GM23338 (cell line): ENCODE measurements at regions not wholly inside any gene's neighbourhood (a gene's known extent, or its start where the extent isn't known, plus 50 kb on each side); places are given as distances from the start of the nearest gene placed in this dataset.

Experiments
- ATAC-seq: fragments of 200-7000 bp; cut with Tn5 transposase; 3 replicates; pipeline ENCODE4 v1.9.1; 2020
- DNase-seq: peaks from one replicate; pipeline ENCODE4 v3.0.0-alpha.2; 2015; ENCODE audit warnings: low spot score
- H2AFZ ChIP-seq: fragments of 200-600 bp; sonication (generic); 2 replicates; pipeline ENCODE4 v1.8.0; 2016; ENCODE audit warnings: antibody characterized with exemption, mild to moderate bottlenecking, moderate library complexity
- H3F3A ChIP-seq: fragments of 200-600 bp; sonication (generic); replicated peaks from 2 replicates; pipeline ENCODE4 v1.8.0; 2017; ENCODE audit warnings: antibody characterized with exemption, mixed run types, low read depth
- H3K27ac ChIP-seq: fragments of 200-600 bp; sonication (generic); 2 replicates; pipeline ENCODE4 v1.6.1; 2016; ENCODE audit warnings: low read depth
- H3K27me3 ChIP-seq: fragments of 200-600 bp; sonication (generic); 2 replicates; pipeline ENCODE4 v1.8.0; 2016; ENCODE audit warnings: mild to moderate bottlenecking, mixed run types, moderate library complexity; ENCODE audit not compliant: insufficient read depth
- H3K36me3 ChIP-seq: fragments of 200-600 bp; sonication (generic); 2 replicates; pipeline ENCODE4 v1.8.0; 2016; ENCODE audit warnings: mild to moderate bottlenecking; ENCODE audit not compliant: insufficient read depth
- H3K4me1 ChIP-seq: fragments of 200-600 bp; sonication (generic); 2 replicates; pipeline ENCODE4 v1.8.0; 2016; ENCODE audit warnings: mild to moderate bottlenecking, moderate library complexity; ENCODE audit not compliant: insufficient read depth
- H3K4me2 ChIP-seq: fragments of 200-600 bp; sonication (generic); 2 replicates; pipeline ENCODE4 v1.7.1; 2017; ENCODE audit warnings: mixed run types
- H3K4me3 ChIP-seq: fragments of 200-600 bp; sonication (generic); 2 replicates; pipeline ENCODE4 v1.6.1; 2016; ENCODE audit warnings: mixed run types
- H3K79me2 ChIP-seq: fragments of 200-600 bp; sonication (generic); replicated peaks from 2 replicates; pipeline ENCODE4 v1.8.0; 2017; ENCODE audit warnings: mild to moderate bottlenecking; ENCODE audit not compliant: insufficient read depth
- H3K9me2 ChIP-seq: fragments of 200-600 bp; sonication (generic); 2 replicates; pipeline ENCODE4 v1.8.0; 2017; ENCODE audit not compliant: insufficient read depth
- H4K20me1 ChIP-seq: fragments of 200-600 bp; sonication (generic); replicated peaks from 2 replicates; pipeline ENCODE4 v1.8.0; 2017; ENCODE audit warnings: mild to moderate bottlenecking; ENCODE audit not compliant: insufficient read depth
- H3K27ac Mint-ChIP-seq: 2 replicates; pipeline ENCODE4 v1.8.0; 2020; ENCODE audit warnings: inconsistent platforms, mild to moderate bottlenecking, moderate library complexity, mixed read lengths
- H3K27me3 Mint-ChIP-seq: 3 replicates; pipeline ENCODE4 v1.8.0; 2022; ENCODE audit warnings: low read depth, mild to moderate bottlenecking, moderate library complexity, mixed read lengths, inconsistent platforms; ENCODE audit not compliant: insufficient read depth, poor library complexity
- H3K36me3 Mint-ChIP-seq: 3 replicates; pipeline ENCODE4 v1.8.0; 2021; ENCODE audit warnings: low read depth, mild to moderate bottlenecking, inconsistent platforms, moderate library complexity, mixed read lengths
- H3K4me1 Mint-ChIP-seq: 3 replicates; pipeline ENCODE4 v1.8.0; 2020; ENCODE audit warnings: mild to moderate bottlenecking, inconsistent platforms, mixed read lengths
- H3K4me3 Mint-ChIP-seq: 3 replicates; pipeline ENCODE4 v1.8.0; 2021; ENCODE audit warnings: moderate library complexity, mild to moderate bottlenecking, inconsistent platforms, mixed read lengths
- H3K9me3 Mint-ChIP-seq: 3 replicates; pipeline ENCODE4 v1.8.0; 2020; ENCODE audit warnings: moderate library complexity, mild to moderate bottlenecking, inconsistent platforms, mixed read lengths
- CREB1 ChIP-seq: fragments of 250-450 bp; sonication (Bioruptor Pico); IDR thresholded peaks from 2 replicates; pipeline ENCODE4 v1.5.0; 2020; ENCODE audit warnings: low read depth, mild to moderate bottlenecking, moderate library complexity
- EZH2 ChIP-seq: fragments of 200-600 bp; sonication (generic); IDR thresholded peaks from one replicate; pipeline ENCODE4 v1.8.0; 2017; ENCODE audit warnings: antibody characterized with exemption, mild to moderate bottlenecking, low read depth; ENCODE audit not compliant: unreplicated experiment
- EZH2phosphoT487 ChIP-seq: fragments of 200-600 bp; sonication (generic); IDR thresholded peaks from one replicate; pipeline ENCODE4 v1.8.1; 2018; ENCODE audit warnings: antibody characterized with exemption; ENCODE audit not compliant: unreplicated experiment
- JUNB ChIP-seq: IDR thresholded peaks from one replicate; pipeline ENCODE4 v1.6.1; 2016; ENCODE audit warnings: antibody characterized with exemption; ENCODE audit not compliant: unreplicated experiment
- NANOG ChIP-seq: IDR thresholded peaks from 2 replicates; pipeline ENCODE4 v1.6.1; 2016; ENCODE audit warnings: antibody characterized with exemption, borderline replicate concordance
- POLR2AphosphoS5 ChIP-seq: IDR thresholded peaks from 2 replicates; pipeline ENCODE4 v1.6.1; 2016; ENCODE audit warnings: antibody characterized with exemption, low read depth
- STAT1 ChIP-seq: IDR thresholded peaks from one replicate; pipeline ENCODE4 v1.6.1; 2016; ENCODE audit warnings: antibody characterized with exemption; ENCODE audit not compliant: unreplicated experiment
- ZNF114 ChIP-seq: fragments of 250-450 bp; sonication (Bioruptor Pico); IDR thresholded peaks from 2 replicates; pipeline ENCODE4 v1.5.0; 2020; ENCODE audit warnings: mild to moderate bottlenecking, moderate library complexity
- ZNF331 ChIP-seq: fragments of 250-450 bp; sonication (Bioruptor Pico); IDR thresholded peaks from 2 replicates; pipeline ENCODE4 v1.5.0; 2020; ENCODE audit warnings: low read depth, mild to moderate bottlenecking, moderate library complexity
- TF ChIP-seq, protein P1 (sequence below): IDR thresholded peaks from one replicate; pipeline ENCODE4 v1.6.1; 2018; ENCODE audit warnings: antibody characterized with exemption; ENCODE audit not compliant: unreplicated experiment
- TF ChIP-seq, protein P2 (sequence below): IDR thresholded peaks from 2 replicates; pipeline ENCODE4 v1.6.1; 2016; ENCODE audit warnings: antibody characterized with exemption
- TF ChIP-seq, protein P3 (sequence below): fragments of 250-450 bp; sonication (Bioruptor Pico); IDR thresholded peaks from 2 replicates; pipeline ENCODE4 v1.5.0; 2020; ENCODE audit warnings: mild to moderate bottlenecking, moderate library complexity
- TF ChIP-seq, protein P4 (sequence below), 2 experiments: fragments of 200-600 bp in 1 of 2; sonication (generic) in 1 of 2; conservative IDR thresholded peaks; 2 replicates each; pipeline versions ENCODE4 v1.5.1 to v1.6.1; 2016 to 2017; ENCODE audit warnings: antibody characterized with exemption in 2 of 2, low read depth in 2 of 2, mild to moderate bottlenecking in 2 of 2, moderate library complexity in 1 of 2

DNA sequence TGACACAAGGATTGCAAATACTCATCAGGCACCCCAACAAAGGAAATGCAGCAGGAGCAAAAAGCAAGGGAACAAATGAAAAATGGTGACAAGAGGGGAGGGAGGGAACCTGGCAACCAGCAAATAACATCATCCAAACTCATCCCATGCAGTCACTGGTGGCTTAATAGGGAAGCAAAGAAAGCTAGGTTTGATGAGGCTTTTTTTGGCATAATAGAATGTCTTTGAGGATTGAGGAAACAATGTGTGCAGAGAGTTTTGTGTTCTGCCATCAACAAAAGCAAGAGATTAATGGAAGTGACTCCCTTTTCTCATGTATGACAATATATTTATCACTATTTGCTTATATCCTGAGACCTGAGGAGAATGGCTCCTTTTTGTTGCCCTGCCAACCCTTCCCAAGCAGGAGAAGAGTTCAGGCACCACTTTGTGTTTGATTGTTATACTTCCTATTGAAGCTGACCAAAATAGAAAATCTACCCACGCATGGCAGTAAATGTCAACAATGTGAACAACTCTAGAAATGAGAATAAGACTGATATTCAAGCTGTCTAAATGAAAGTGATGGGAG, 375.7 kb downstream of the CAAP1 start:
- Histone ChIP-seq H3K36me3 (no peaks in the 10 kb centered on the region), H4K20me1 (no peaks in the 10 kb centered on the region), H3K4me1 (no peaks in the 10 kb centered on the region), H3K79me2 (no peaks in the 10 kb centered on the region), H3K4me2 (no peak overlapping the region), H2AFZ (no peak overlapping the region), H3K27me3 (no peaks in the 10 kb centered on the region), H3K9me2 (no peaks in the 10 kb centered on the region), H3K4me3 (no peak overlapping the region), H3K27ac (no peak overlapping the region), H3F3A (no peaks in the 10 kb centered on the region)
- no peaks in the 10 kb centered on the region for H3K36me3 Mint-ChIP-seq
- H3K27me3 Mint-ChIP-seq, result no peaks in the 10 kb centered on the region
- no peak for ATAC-seq
- TF ChIP-seq EZH2phosphoT487, result no peak
- no peak for TF ChIP-seq JUNB
- TF ChIP-seq, protein P1, sequence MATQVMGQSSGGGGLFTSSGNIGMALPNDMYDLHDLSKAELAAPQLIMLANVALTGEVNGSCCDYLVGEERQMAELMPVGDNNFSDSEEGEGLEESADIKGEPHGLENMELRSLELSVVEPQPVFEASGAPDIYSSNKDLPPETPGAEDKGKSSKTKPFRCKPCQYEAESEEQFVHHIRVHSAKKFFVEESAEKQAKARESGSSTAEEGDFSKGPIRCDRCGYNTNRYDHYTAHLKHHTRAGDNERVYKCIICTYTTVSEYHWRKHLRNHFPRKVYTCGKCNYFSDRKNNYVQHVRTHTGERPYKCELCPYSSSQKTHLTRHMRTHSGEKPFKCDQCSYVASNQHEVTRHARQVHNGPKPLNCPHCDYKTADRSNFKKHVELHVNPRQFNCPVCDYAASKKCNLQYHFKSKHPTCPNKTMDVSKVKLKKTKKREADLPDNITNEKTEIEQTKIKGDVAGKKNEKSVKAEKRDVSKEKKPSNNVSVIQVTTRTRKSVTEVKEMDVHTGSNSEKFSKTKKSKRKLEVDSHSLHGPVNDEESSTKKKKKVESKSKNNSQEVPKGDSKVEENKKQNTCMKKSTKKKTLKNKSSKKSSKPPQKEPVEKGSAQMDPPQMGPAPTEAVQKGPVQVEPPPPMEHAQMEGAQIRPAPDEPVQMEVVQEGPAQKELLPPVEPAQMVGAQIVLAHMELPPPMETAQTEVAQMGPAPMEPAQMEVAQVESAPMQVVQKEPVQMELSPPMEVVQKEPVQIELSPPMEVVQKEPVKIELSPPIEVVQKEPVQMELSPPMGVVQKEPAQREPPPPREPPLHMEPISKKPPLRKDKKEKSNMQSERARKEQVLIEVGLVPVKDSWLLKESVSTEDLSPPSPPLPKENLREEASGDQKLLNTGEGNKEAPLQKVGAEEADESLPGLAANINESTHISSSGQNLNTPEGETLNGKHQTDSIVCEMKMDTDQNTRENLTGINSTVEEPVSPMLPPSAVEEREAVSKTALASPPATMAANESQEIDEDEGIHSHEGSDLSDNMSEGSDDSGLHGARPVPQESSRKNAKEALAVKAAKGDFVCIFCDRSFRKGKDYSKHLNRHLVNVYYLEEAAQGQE, result no peak
- TF ChIP-seq POLR2AphosphoS5, result no peak
- no peak for TF ChIP-seq CREB1 (CRISPR knock-in tag)
- TF ChIP-seq, protein P2, sequence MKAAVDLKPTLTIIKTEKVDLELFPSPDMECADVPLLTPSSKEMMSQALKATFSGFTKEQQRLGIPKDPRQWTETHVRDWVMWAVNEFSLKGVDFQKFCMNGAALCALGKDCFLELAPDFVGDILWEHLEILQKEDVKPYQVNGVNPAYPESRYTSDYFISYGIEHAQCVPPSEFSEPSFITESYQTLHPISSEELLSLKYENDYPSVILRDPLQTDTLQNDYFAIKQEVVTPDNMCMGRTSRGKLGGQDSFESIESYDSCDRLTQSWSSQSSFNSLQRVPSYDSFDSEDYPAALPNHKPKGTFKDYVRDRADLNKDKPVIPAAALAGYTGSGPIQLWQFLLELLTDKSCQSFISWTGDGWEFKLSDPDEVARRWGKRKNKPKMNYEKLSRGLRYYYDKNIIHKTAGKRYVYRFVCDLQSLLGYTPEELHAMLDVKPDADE, result no peak
- TF ChIP-seq ZNF114 (CRISPR knock-in tag), result no peak
- TF ChIP-seq, protein P3, sequence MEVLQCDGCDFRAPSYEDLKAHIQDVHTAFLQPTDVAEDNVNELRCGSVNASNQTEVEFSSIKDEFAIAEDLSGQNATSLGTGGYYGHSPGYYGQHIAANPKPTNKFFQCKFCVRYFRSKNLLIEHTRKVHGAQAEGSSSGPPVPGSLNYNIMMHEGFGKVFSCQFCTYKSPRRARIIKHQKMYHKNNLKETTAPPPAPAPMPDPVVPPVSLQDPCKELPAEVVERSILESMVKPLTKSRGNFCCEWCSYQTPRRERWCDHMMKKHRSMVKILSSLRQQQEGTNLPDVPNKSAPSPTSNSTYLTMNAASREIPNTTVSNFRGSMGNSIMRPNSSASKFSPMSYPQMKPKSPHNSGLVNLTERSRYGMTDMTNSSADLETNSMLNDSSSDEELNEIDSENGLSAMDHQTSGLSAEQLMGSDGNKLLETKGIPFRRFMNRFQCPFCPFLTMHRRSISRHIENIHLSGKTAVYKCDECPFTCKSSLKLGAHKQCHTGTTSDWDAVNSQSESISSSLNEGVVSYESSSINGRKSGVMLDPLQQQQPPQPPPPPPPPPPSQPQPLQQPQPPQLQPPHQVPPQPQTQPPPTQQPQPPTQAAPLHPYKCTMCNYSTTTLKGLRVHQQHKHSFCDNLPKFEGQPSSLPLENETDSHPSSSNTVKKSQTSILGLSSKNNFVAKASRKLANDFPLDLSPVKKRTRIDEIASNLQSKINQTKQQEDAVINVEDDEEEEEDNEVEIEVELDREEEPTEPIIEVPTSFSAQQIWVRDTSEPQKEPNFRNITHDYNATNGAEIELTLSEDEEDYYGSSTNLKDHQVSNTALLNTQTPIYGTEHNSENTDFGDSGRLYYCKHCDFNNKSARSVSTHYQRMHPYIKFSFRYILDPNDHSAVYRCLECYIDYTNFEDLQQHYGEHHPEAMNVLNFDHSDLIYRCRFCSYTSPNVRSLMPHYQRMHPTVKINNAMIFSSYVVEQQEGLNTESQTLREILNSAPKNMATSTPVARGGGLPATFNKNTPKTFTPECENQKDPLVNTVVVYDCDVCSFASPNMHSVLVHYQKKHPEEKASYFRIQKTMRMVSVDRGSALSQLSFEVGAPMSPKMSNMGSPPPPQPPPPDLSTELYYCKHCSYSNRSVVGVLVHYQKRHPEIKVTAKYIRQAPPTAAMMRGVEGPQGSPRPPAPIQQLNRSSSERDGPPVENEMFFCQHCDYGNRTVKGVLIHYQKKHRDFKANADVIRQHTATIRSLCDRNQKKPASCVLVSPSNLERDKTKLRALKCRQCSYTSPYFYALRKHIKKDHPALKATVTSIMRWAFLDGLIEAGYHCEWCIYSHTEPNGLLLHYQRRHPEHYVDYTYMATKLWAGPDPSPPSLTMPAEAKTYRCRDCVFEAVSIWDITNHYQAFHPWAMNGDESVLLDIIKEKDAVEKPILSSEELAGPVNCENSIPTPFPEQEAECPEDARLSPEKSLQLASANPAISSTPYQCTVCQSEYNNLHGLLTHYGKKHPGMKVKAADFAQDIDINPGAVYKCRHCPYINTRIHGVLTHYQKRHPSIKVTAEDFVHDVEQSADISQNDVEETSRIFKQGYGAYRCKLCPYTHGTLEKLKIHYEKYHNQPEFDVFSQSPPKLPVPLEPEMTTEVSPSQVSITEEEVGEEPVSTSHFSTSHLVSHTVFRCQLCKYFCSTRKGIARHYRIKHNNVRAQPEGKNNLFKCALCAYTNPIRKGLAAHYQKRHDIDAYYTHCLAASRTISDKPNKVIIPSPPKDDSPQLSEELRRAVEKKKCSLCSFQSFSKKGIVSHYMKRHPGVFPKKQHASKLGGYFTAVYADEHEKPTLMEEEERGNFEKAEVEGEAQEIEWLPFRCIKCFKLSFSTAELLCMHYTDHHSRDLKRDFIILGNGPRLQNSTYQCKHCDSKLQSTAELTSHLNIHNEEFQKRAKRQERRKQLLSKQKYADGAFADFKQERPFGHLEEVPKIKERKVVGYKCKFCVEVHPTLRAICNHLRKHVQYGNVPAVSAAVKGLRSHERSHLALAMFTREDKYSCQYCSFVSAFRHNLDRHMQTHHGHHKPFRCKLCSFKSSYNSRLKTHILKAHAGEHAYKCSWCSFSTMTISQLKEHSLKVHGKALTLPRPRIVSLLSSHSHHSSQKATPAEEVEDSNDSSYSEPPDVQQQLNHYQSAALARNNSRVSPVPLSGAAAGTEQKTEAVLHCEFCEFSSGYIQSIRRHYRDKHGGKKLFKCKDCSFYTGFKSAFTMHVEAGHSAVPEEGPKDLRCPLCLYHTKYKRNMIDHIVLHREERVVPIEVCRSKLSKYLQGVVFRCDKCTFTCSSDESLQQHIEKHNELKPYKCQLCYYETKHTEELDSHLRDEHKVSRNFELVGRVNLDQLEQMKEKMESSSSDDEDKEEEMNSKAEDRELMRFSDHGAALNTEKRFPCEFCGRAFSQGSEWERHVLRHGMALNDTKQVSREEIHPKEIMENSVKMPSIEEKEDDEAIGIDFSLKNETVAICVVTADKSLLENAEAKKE (CRISPR knock-in tag), result no peak
- TF ChIP-seq NANOG, result no peak
- no peak for TF ChIP-seq EZH2
- TF ChIP-seq ZNF331 (CRISPR knock-in tag), result no peak
- no peak for TF ChIP-seq STAT1
- TF ChIP-seq, protein P4, sequence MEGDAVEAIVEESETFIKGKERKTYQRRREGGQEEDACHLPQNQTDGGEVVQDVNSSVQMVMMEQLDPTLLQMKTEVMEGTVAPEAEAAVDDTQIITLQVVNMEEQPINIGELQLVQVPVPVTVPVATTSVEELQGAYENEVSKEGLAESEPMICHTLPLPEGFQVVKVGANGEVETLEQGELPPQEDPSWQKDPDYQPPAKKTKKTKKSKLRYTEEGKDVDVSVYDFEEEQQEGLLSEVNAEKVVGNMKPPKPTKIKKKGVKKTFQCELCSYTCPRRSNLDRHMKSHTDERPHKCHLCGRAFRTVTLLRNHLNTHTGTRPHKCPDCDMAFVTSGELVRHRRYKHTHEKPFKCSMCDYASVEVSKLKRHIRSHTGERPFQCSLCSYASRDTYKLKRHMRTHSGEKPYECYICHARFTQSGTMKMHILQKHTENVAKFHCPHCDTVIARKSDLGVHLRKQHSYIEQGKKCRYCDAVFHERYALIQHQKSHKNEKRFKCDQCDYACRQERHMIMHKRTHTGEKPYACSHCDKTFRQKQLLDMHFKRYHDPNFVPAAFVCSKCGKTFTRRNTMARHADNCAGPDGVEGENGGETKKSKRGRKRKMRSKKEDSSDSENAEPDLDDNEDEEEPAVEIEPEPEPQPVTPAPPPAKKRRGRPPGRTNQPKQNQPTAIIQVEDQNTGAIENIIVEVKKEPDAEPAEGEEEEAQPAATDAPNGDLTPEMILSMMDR (conservative IDR thresholded peaks at IDR 0.05; ENCODE audit: low read depth in 2 of 2), result no peak
- DNase-seq, result no peak
- H3K27ac Mint-ChIP-seq, result no peak overlapping the region
- H3K4me1 Mint-ChIP-seq, result no peaks in the 10 kb centered on the region
- no peaks in the 10 kb centered on the region; the same call in 2 of the 3 replicates for H3K9me3 Mint-ChIP-seq
- H3K4me3 Mint-ChIP-seq, result no peak overlapping the region
